PFSK-1 (cell line): ENCODE measurements at regions not wholly inside any gene's neighbourhood (a gene's known extent, or its start where the extent isn't known, plus 50 kb on each side); places are given as distances from the start of the nearest gene placed in this dataset.

Source experiments
- POLR2AphosphoS5 ChIP-seq: IDR thresholded peaks from 2 replicates; pipeline ENCODE4 v1.6.1; 2012; ENCODE audit warnings: low read depth, mild to moderate bottlenecking, control low read depth, low read length, moderate library complexity
- TF ChIP-seq, protein P1 (sequence below), 2 experiments: IDR thresholded peaks; 2 replicates each; pipeline versions ENCODE4 v1.6.1 to v1.8.0; 2011 to 2012; ENCODE audit warnings: low read depth in 2 of 2, low read length in 2 of 2, control low read depth in 1 of 2, inconsistent platforms in 1 of 2, mild to moderate bottlenecking in 1 of 2, moderate library complexity in 1 of 2; ENCODE audit not compliant: insufficient read depth in 1 of 2

DNA sequence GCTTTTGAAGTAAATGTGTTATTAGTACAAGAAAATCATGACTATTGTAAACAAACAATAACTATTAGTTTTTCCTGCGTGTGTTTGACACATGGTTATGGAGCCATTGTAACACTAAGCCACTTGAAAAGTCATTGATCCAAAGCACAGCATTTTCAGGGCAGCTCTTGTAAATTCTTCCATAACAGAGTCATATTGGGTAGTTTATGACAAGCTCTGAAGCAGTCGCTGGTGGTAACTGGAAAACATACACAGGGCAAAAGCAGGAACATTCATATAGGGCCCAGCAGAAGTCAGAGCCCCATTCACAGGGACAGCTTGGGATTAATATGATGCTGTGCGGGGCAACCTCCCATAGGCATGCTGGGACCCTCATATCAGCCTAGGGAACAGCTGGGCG is 483.2 kb upstream of the PTBP2 start:
- no peak for TF ChIP-seq POLR2AphosphoS5
- TF ChIP-seq, protein P1, sequence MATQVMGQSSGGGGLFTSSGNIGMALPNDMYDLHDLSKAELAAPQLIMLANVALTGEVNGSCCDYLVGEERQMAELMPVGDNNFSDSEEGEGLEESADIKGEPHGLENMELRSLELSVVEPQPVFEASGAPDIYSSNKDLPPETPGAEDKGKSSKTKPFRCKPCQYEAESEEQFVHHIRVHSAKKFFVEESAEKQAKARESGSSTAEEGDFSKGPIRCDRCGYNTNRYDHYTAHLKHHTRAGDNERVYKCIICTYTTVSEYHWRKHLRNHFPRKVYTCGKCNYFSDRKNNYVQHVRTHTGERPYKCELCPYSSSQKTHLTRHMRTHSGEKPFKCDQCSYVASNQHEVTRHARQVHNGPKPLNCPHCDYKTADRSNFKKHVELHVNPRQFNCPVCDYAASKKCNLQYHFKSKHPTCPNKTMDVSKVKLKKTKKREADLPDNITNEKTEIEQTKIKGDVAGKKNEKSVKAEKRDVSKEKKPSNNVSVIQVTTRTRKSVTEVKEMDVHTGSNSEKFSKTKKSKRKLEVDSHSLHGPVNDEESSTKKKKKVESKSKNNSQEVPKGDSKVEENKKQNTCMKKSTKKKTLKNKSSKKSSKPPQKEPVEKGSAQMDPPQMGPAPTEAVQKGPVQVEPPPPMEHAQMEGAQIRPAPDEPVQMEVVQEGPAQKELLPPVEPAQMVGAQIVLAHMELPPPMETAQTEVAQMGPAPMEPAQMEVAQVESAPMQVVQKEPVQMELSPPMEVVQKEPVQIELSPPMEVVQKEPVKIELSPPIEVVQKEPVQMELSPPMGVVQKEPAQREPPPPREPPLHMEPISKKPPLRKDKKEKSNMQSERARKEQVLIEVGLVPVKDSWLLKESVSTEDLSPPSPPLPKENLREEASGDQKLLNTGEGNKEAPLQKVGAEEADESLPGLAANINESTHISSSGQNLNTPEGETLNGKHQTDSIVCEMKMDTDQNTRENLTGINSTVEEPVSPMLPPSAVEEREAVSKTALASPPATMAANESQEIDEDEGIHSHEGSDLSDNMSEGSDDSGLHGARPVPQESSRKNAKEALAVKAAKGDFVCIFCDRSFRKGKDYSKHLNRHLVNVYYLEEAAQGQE (IDR thresholded peaks at IDR 0.05; ENCODE audit: insufficient read depth in 1 of 2, low read depth in 2 of 2, low read length in 2 of 2): no peak
